Tibial nerve (tissue), 4 donors: ENCODE measurements at regions not wholly inside any gene's neighbourhood (a gene's known extent, or its start where the extent isn't known, plus 50 kb on each side); places are given as distances from the start of the nearest gene placed in this dataset.
"Not testable (repeated sequence)": the region's sequence is repeated elsewhere in the genome, so short reads cannot be mapped to it uniquely, and the experiment has no call there.

ENCODE experiments used
- DNase-seq, 2 donors: peaks; one replicate each; pipeline ENCODE4 v3.0.0-alpha.2; 2019; ENCODE audit warnings: low spot score in 2 of 2
- H3K27ac ChIP-seq, 4 donors: fragments of 200-600 bp; sonication (generic) in 3 of 4; one replicate each; pipeline ENCODE4 v1.5.1; 2017 to 2019; ENCODE audit warnings: mild to moderate bottlenecking in 1 of 4
- H3K27me3 ChIP-seq, 2 donors: fragments of 200-600 bp; sonication (generic) in 1 of 2; one replicate each; pipeline versions ENCODE4 v1.5.1 to v1.6.0; 2017 to 2019
- H3K36me3 ChIP-seq, 3 donors: fragments of 200-600 bp; sonication (generic); one replicate each; pipeline ENCODE4 v1.5.1; 2018 to 2019
- H3K4me1 ChIP-seq, 4 donors: fragments of 200-600 bp; sonication (generic) in 3 of 4; one replicate each; pipeline ENCODE4 v1.5.1; 2017 to 2019
- H3K4me3 ChIP-seq, 4 donors: fragments of 200-600 bp; sonication (generic) in 3 of 4; one replicate each; pipeline ENCODE4 v1.5.1; 2017 to 2019; ENCODE audit warnings: mild to moderate bottlenecking in 1 of 4, moderate library complexity in 1 of 4
- H3K9me3 ChIP-seq, 4 donors: fragments of 200-600 bp; sonication (generic) in 3 of 4; one replicate each; pipeline ENCODE4 v1.5.1; 2017 to 2019
- CTCF ChIP-seq, 5 experiments: fragments of 200-600 bp in 3 of 5; fragments of 450-650 bp in 2 of 5; sonication (generic) in 3 of 5; IDR thresholded peaks; one replicate each; pipeline ENCODE4 v1.5.1; 2016 to 2019; ENCODE audit warnings: antibody characterized with exemption in 5 of 5, mild to moderate bottlenecking in 3 of 5, moderate library complexity in 2 of 5
- EP300 ChIP-seq, 2 donors: sonication (generic); formaldehyde crosslinking; IDR thresholded peaks; one replicate each; pipeline ENCODE4 v1.6.1; 2017; ENCODE audit warnings: antibody characterized with exemption in 2 of 2, mild to moderate bottlenecking in 1 of 2
- POLR2A ChIP-seq, 2 donors: fragments of 450-650 bp; IDR thresholded peaks; one replicate each; pipeline ENCODE4 v1.6.1; 2017; ENCODE audit warnings: antibody characterized with exemption in 2 of 2, mild to moderate bottlenecking in 2 of 2, moderate library complexity in 2 of 2
- WGBS, 2 donors: methylation state at CpG; one replicate each; pipeline ENCODE4 v1.1.5; 2018; 5-methylcytosine and 5-hydroxymethylcytosine counted together

- TF ChIP-seq CTCF (IDR thresholded peaks at IDR 0.05) = no peak
- no peak for TF ChIP-seq EP300 (IDR thresholded peaks at IDR 0.05)
- no peak for TF ChIP-seq POLR2A (IDR thresholded peaks at IDR 0.05)
- Histone ChIP-seq H3K27me3 (no peaks in the 10 kb centered on the region), H3K4me1 (no peaks in the 10 kb centered on the region), H3K4me3 (no peak overlapping the region), H3K9me3 (peaks cover 0 to 17% (median 0%) of the 10 kb centered on the region in 4 donors), H3K36me3 (no peaks in the 10 kb centered on the region), H3K27ac (no peak overlapping the region)
- WGBS, 2 donors = 75 to 79% methylated on average over 3 of the region's 3 CpGs
- no peak for DNase-seq
Observed at GRCh38 chr4:132417220-132417619, 731.9 kb upstream of the PCDH10 start.

- no peak for TF ChIP-seq CTCF (IDR thresholded peaks at IDR 0.05)
- TF ChIP-seq EP300 (IDR thresholded peaks at IDR 0.05) = no peak
- TF ChIP-seq POLR2A (IDR thresholded peaks at IDR 0.05) = no peak
- H3K27ac ChIP-seq = no peak overlapping the region
- DNase-seq = no peak
- no peaks in the 10 kb centered on the region for H3K4me1 ChIP-seq
- no peaks in the 10 kb centered on the region for H3K9me3 ChIP-seq
- 72 to 88% methylated on average over 3 of the region's 3 CpGs for WGBS, 2 donors
- no peaks in the 10 kb centered on the region for H3K36me3 ChIP-seq
- H3K27me3 ChIP-seq = no peaks in the 10 kb centered on the region
- no peak overlapping the region for H3K4me3 ChIP-seq
Observed at GRCh38 chr4:132427125-132427524, 722.0 kb upstream of the PCDH10 start.

GRCh38 chr4:132437117-132437516 lies 712.0 kb upstream of the PCDH10 start:
- H3K4me1 ChIP-seq = no peaks in the 10 kb centered on the region
- no peaks in the 10 kb centered on the region for H3K36me3 ChIP-seq
- H3K4me3 ChIP-seq = no peak overlapping the region
- no peak for TF ChIP-seq EP300 (IDR thresholded peaks at IDR 0.05)
- no peak for TF ChIP-seq CTCF (IDR thresholded peaks at IDR 0.05)
- TF ChIP-seq POLR2A (IDR thresholded peaks at IDR 0.05) = no peak
- H3K27ac ChIP-seq = no peak overlapping the region
- no peaks in the 10 kb centered on the region for H3K27me3 ChIP-seq
- no peaks in the 10 kb centered on the region for H3K9me3 ChIP-seq
- DNase-seq = no peak

- 93 to 94% methylated on average over 3 of the region's 3 CpGs for WGBS, 2 donors
- Histone ChIP-seq H3K36me3 (no peaks in the 10 kb centered on the region), H3K27ac (no peak overlapping the region), H3K9me3 (peaks cover 0 to 3% (median 0%) of the 10 kb centered on the region in 4 donors), H3K27me3 (no peaks in the 10 kb centered on the region), H3K4me1 (no peaks in the 10 kb centered on the region), H3K4me3 (no peak overlapping the region)
- no peak for DNase-seq
- TF ChIP-seq POLR2A (IDR thresholded peaks at IDR 0.05) = no peak
- TF ChIP-seq CTCF (IDR thresholded peaks at IDR 0.05) = no peak
- TF ChIP-seq EP300 (IDR thresholded peaks at IDR 0.05) = no peak
Observed at GRCh38 chr4:132445386-132445785, 703.7 kb upstream of the PCDH10 start.

GRCh38 chr4:132457987-132458386 lies 691.1 kb upstream of the PCDH10 start:
- 80 to 88% methylated on average over 9 of the region's 9 CpGs for WGBS, 2 donors
- DNase-seq, H3K36me3 ChIP-seq, H3K4me1 ChIP-seq, H3K27ac ChIP-seq, H3K27me3 ChIP-seq, H3K9me3 ChIP-seq, H3K4me3 ChIP-seq: not testable (repeated sequence)

GRCh38 chr4:132479543-132479942 lies 669.6 kb upstream of the PCDH10 start:
- H3K4me3 ChIP-seq = no peak overlapping the region
- no peaks in the 10 kb centered on the region for H3K27me3 ChIP-seq
- no peaks in the 10 kb centered on the region for H3K4me1 ChIP-seq
- H3K9me3 ChIP-seq = no peaks in the 10 kb centered on the region
- no peak for TF ChIP-seq CTCF (IDR thresholded peaks at IDR 0.05)
- no peak for TF ChIP-seq POLR2A (IDR thresholded peaks at IDR 0.05)
- TF ChIP-seq EP300 (IDR thresholded peaks at IDR 0.05) = no peak
- 80 to 85% methylated on average over 2 of the region's 2 CpGs for WGBS, 2 donors
- H3K36me3 ChIP-seq = no peaks in the 10 kb centered on the region
- no peak for DNase-seq
- H3K27ac ChIP-seq = no peak overlapping the region
